ENCODE measurements at regions not wholly inside any gene's neighbourhood (a gene's known extent, or its start where the extent isn't known, plus 50 kb on each side); places are given as distances from the start of the nearest gene placed in this dataset.

DNA sequence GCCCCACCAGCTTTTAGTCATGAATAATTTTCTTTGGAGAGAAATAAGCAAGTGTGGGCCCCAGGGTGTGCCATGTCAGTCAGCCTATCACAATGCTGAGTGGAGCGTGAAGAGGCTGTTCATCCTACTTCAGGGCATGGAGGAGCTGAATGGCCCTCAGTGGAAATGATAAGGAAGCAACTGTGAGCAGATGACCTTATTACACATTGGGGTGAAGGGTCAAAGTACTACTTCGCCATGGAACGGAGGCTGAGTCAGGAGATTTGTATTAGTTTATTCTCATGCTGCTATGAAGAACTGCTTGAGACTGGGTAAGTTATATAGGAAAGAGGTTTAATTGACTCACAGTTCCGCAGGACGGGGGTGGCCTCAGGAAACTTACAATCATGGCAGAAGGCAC is 231.0 kb upstream of the ADAMTS16 start:
- DNase-seq, result no peak

DNA sequence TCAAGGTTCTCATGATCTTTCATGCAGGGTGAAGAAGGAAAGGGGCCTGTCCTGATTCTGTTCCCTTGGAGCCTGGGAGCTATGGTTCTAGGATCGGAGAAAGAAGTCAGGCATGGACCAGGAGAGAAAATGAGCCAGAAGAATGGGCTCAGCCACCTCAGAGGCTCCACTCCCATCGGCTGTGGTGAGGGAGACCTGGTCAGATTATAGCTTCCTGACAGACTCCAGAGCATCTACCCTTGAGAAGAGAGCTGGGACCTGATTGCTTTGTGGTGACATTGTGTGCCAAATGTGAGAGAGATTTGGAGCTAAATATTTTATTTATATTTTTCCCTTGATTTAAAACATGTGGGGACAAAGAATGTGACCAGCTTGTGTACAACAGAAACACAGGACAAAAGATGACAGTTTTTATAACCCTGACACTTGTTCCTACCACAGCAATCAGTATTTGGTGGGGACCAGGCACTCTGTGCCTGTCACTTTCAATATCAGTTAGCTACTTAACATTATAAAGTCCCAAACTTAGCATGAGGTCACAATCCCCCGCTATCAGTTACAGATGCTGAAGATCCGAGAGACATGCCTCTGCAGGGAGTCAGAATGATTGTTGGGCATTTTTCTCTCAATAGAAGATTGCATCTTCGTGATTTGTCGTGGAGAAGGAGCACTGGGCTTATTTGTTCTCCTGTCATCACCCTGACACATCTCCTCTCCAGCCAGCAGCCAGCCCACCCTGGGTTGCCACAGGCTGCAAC is 228.3 kb upstream of the ADAMTS16 start:
- DNase-seq, result no peak

DNA sequence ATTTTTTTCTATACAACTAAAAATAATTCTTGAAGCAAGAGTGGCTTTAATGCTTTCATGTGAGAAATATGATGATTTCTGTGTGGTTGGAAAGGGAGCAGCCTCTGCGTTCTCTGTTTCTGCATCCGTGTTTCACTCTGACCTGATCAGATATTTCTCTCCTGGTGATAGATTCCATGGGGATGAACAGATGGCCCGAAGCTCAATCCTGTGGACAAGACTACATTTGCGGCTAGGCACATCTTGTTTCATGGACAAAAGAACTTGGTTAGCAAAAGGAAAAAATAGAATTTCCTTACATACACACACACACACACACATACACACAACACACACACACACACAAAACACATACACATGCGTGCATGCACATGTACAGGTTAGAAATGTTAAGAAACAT is 218.2 kb upstream of the ADAMTS16 start:
- DNase-seq, result no peak

DNA sequence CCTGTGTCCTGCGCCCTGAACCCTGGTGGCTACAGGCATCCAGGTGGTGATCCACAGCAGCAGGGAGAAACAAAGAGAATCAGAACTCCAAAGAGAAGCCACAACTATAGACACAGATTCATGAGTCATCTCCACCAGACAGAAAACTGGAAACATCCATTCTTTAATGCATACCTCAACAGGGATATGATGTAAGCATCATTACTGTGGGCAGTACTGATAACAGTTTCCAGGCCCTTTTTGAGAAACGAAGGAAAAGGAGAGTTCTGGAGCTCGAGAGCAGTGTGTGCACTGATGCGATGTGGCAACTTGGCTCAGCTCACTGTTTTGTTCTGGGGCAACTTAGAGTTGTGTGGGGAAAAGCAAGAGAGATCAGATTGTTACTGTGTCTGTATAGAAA is 215.6 kb upstream of the ADAMTS16 start:
- no peak for DNase-seq

DNA sequence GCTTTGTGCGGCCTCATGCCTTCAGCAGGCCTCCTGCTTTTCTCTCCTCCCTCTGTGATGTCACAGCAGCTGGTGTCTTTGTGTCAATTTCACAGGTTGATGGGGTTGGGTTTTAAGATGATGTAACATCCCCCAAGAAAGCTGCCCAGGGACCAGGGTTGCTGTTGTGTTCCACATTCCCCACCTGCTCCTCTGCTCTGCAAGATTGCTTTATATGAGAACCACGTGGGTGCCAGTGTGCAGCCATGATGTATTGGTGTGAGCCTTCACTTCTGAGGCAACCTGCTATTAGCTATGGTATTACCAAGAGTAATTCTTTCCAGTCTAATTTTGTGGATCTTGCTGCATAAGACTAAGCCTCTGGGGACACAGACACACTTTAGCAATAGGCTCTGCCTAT is 213.0 kb upstream of the ADAMTS16 start:
- no peak for DNase-seq

DNA sequence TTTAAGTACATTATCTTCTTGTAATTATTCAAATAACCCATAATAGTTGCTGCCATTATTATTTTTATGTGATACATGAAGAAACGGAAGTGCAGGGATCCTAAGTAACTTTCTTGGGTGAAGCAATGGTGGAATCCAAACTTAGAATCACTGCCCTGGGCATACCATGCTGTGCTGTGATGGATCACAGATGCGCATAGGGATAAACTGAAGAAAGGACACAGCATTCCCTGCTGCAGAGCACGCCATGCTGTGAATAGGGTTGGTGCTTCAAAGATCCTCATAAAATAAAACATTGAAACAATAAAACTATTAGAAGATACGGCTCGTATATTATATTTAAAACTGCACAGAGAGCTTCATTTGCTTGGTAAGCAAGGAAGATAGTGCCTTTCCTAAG is 211.7 kb upstream of the ADAMTS16 start:
- no peak for DNase-seq

DNA sequence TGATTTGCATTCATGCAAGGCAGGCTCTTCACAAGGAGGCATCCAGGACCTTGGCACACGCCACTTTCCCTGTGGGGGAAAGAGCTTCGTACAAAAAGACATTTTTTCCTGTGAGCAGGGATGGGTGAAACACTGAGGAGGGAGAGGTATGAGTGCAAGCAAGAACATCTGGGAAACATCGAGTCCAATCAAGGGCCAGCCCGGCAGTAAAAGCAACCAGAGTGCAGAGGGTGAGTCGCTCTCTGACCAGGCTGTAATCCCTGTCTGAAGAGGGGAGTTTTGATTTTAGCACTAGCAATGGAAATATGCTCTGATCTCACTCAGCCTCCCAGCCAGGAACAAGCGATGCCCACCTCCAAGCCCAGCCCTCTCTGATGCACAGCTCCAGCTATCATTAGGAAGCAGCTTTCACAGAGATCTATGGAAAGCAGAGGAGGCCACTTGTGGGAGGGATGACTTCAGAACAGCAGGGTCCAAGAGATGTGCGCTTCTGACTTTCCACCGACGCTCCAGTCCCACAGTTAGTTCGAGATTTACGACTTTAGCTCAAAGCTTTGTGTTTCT is 211.0 kb upstream of the ADAMTS16 start:
- DNase-seq, result no peak

DNA sequence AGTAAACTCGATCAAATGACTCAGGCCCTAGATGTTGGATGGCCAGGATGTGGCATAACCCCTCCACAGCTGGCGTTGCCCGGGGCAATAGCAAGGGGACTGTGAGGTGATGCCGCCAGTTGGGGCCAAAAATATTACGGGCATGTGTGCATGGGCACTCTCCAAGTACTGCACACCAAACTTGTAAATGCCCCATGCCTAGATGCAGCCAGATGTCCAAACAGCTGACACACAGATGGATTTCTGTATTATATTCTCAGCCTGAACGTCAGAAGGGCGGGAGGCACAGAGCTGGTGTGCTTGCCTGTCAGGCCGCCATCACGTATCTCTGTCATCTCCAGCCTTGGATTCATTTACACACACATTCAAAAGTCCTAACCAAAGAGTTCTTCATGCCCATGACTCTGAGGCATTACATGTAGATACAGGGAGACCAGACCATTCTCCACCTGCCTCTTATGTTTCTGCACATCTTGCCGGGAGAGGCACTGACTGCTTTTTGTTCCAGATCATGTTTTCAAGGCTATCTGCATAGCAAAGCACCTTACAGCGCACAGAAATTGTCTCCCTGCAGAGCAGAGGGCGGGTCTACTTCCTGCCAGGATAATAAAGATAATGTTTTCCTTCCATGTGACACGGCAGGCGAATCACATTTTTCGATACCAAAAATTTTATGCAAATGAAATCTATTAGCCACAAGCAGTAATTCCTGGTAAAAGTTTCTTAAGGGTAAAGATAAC is 200.9 kb upstream of the ADAMTS16 start:
- no peak for DNase-seq

DNA sequence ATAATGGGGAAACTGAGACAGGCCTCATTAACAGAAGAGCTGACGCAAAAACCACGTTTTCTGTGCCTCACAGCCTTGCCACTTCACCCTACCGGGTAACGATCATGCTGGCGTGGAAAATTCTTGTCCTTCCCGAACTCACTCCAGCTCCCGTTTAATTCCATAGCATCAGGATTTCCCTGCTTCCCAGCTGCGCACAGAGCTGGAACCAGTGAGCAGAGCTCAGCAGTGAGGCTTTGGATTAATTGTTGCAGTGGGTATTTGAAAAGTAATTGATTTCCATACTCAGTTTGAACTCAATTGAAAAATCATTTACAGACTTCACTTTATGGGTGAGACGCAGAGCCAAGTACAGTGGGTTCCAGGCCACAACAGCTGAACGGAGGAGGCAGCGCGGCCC is 199.0 kb upstream of the ADAMTS16 start:
- no peak for DNase-seq

DNA sequence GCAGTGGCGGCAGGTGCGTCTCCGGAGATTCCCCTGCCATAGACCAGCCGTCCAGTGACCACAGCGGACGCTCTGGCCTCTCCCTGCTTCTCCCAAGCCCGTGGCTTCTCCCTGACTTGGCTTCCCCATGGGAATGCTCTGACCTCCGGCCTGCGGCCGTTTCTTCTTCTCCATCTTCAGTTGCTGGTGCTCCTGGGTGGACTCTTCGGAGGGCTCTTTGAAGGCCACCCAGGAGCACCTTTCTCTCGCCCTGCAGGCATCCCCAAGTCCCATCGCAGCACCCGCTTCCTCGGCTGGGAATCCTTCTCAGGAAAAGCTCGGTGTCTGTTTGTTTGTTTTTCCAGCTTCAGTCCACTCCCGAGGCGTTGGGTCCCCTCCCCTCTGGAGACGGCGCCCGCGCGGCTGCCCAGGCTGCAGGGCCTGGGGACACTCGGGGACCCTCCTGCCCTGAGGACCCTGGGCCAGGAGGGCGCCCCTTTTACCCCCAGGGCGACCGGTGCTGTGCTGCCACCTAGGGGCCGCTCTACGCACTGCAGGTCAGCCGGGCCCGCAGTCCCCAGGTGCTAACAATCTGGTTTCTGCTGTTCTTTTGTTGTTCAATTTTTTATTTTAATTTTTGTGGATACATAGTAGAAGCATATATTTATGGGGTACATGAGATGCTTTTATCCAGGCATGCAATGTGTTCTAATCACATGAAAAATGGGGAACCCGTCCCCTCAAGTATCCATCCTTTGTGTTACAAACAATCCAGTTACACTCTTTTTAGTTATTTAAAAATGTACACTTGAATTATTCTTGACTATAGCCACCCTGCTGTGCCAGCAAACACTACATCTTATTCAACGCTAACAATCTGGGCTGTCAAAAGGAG is 197.9 kb upstream of the ADAMTS16 start:
- no peak for DNase-seq

DNA sequence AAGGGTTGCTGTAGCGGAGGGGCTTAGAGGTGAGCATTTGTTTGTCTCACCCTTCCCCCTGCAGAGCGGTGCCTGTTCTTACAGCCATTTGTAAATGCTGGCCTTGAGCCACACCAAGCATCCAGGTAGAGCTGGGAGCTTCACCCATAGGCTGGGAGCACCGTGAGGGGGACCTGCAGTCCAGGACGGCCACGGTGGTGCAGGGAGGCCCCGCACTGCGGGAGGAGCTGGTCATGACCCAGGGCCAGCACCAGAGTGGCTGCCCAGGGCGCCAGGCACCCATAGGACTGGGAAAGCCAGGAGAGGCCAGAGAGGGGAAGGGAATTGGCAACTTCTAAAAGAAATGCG is 197.3 kb upstream of the ADAMTS16 start:
- DNase-seq, result no peak

DNA sequence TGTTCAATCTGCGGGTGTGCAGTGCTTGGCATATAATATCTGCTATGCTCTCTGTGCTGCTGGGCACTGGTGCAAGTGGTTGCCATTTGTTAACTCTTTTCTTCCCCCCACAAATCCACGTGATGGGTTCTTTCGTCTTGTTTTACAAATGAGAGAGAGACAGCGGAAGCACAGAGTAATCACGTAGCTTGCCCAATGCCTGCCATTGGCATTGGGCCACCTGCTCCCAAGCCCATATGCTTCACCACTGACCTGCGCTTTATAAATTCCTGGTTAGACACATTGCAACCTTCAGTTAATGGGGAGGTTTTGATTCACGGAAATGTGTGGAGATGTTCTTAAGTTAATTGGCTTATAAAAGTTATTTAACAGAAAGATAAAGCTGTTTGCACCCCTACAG is 194.8 kb upstream of the ADAMTS16 start:
- no peak for DNase-seq

DNA sequence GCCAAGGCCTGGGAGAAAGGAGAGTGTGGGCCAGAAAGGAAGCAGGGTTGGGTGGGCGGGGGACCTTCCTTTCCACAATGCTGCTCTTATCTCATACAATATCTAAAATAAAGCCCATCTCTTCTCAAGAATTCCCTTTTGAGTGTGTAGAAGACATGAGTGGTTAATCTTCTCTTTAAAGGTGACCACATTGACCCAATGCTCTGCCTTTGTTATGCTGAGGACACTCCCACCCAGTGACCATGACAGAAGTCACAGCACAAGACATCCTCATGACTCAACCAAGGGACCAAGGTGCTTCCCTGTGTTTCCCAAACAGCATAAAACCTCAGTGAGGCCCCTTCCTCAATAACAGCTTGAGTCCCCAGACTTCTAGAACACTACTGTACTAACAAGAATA is 193.0 kb upstream of the ADAMTS16 start:
- no peak for DNase-seq

DNA sequence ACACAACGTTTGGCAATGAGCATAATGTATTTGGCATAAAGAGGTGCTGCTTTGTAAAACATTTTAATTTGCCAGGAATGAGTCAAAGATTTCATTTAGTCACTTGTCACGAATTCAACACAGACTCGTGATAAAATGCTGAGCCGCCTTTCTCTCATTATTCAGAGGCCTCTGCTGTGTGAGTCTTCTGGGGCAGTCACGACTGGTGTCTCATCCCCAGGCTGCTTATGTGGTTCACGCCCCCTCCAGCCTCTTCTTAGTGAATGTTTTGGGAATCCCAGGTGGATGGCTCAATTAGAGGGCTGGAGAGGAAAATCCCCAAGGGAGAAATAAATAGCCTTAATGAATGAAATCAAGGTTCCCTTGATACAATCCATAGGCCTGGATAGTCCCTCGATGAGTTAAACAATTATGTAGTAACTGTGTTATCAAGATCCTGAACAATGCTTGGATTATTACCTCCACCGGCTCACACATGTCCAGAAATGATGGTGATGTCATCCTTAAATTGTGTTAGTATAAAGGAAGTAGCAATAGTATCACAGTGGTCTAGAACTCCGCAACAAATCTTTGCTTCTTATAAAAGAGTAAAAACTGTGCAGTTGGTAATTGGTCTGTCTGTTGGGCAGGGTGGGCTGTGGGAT is 192.1 kb upstream of the ADAMTS16 start:
- no peak for DNase-seq

DNA sequence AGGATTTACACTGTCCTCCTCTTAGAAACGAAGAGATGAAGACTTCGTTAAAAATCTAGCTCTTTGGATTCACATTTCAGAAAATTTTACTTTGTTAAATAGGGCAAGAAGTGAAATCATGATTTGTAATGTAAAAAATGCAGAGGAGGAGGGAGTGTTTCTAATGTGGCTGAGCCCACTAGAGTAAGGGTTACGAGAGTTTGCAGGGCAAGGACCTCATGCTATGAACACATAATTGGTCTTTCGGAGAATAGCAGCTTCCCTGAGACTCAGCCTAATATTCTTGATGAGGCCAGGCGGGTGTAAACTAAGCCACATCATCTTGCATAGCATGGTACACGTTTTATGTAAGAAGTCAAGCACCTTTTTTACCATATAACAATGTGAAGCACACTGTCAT is 191.0 kb upstream of the ADAMTS16 start:
- no peak for DNase-seq

DNA sequence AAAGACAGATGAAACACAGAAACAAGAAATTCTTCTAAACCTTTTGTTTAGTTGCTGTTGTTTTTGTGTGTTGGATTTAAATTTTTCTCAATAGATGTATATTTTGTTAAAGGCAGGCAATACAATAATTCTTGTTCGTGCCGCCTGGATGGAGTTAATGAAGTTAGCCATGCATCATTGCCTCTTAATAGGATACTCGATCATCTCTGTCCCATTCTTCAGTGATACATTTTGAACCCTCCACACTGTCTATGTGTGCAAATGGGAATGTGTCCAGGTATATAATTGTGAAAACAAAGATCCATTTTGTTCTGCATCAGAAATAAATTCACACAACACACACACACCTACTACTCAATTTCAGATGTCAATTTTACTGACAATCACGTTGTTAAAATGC is 186.6 kb upstream of the ADAMTS16 start:
- no peak for DNase-seq

DNA sequence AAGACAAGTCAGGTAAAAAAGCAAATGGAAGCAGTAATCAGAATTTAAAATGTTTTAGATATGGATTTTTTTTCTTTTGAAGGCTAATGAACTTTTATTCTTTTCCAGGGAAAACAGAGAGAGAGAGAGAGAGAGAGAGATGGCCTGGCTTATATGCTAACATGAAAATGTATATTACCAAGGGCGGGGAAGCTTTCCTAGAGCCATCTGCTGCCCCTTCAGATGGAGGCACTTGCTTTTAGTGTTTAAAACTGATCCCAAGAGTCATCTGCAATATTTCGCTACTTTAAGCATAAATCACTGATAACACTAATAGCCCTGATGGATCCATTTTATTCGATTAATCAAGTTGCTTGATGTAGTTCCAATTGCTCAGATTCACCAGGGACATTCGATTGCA is 186.1 kb upstream of the ADAMTS16 start:
- DNase-seq, result no peak

DNA sequence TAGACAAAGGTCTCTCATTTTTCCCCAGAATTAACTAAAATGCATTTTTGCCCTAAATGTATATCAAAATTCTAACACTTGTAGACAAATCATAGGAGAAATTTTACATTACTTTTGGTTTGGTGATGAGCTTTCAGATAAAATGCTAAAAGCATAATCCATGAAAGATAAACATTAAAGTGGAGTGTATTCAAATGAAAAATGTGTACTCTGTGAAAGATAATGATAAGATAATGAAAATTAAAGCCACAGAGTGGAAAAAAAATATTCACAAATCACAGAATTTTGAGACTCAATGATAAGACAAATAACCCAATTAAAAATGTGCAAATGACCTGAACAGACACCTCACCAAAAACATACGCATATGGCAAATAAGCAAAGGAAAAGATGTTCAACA is 176.9 kb upstream of the ADAMTS16 start:
- no peak for DNase-seq

DNA sequence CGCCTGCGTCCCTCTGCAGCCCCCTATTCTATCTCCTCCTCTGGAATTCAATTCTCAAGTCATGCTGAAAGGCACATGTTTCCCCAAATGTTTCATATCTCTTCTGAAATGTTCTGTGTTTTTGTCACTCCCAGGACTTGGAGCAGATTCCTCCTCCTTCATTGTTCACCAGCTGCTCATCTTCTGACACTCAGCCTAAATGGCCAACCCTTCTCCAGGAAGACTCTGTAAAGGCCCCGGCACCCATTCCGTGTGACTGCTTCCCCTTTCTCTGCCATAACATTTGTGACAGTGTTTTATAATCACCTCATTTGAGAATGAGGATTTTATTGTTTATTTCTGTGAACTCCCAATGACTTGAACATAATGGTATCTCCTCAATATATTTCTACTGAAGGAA is 170.8 kb upstream of the ADAMTS16 start:
- DNase-seq, result no peak

DNA sequence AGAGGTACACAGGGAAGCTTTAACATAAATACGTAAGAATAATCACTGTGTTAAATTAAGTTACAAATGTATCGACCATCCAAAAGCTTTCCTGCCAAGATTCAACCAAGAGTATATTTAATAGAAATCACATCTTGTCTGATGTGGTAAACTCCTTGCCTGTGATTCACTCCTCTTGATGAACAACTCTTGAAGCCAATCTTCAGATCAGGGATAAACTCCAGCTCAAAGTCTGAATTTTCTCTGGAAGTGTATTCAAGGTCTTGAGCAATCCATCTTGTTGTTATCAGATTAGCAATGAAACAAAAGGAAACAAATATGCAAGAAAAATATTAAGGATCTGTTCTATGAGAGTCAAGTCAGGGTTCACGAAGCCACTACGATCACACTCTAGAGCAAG is 170.0 kb upstream of the ADAMTS16 start:
- no peak for DNase-seq

DNA sequence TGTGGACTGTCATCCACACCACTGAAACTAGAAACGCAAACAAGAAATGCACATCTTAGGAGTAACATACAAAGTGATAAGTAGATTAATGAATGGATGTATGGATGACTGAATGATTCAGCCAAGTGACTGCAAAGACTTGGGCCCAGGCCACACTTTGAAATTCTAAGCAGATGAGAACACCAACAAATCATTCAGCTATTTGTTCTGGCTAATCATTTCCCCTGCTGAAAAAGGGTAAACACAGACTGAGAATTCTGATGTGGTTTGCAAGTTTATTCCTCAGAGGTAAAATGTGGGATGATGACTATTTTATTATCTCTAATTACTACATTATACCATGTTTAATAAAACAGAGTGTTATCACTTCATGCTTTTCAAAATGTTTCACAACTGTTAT is 163.2 kb upstream of the ADAMTS16 start:
- DNase-seq, result no peak

DNA sequence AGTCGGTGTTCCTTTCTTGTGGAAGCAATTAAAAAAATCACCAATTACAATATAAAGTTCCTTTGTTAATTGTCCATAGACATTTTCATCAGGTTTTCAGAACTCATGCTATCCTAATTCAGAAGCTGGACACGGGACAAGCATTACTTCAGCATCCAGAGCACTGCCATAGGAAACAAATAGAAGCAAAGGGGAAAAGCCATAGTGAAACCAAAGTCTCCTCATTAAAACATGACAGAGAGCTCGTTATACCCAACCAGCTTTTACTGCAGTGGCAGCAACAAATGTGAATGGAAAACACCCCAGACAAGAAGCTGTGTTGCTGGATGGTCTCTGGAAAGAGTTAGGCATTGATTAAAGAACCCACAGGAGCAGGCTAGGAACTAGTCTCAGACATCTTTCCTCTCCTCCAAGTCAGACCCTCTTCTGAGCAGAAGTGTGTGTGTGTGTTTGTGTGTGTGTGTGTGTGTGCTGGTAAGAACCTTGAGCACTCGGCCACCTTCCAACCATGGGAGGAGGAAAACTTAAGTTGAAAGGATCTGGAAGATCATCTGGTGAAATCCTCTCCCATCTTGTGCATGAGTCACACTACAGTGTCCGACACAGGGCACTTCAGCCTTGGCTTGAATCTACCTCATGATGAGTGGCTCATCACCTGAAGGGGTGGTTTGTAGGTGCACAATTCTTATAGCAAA is 162.6 kb upstream of the ADAMTS16 start:
- DNase-seq, result no peak
